ENCODE measurements at regions not wholly inside any gene's neighbourhood (a gene's known extent, or its start where the extent isn't known, plus 50 kb on each side); places are given as distances from the start of the nearest gene placed in this dataset.

DNA sequence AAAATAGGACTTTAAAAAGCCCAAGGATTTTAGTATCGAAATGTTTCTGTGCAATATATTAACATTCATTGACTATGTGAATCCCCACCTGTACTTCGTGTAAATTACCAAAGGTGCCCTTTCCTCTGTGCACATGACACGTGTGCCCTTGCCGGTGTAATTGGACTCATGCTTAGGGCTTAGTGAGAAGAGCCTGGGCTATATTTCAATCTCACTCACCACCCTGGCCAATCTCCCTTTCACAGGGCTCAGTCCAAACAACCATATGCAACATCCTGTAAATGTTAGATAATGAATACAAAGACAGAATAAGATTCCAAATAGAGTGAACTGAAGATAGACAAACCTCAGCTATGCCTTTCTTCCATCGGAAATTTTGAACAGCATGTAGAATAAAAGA, 564.3 kb downstream of the USP25 start:
- Histone ChIP-seq H3K36me3 (ENCODE audit: control insufficient read depth in 4 of 4, insufficient read depth in 4 of 4, low read length in 4 of 4) (no peaks in the 10 kb centered on the region), H3K9me3 (ENCODE audit: control insufficient read depth in 4 of 4, insufficient read depth in 3 of 4, low read length in 3 of 4) (no peaks in the 10 kb centered on the region), H3K27me3 (ENCODE audit: control insufficient read depth in 3 of 3, insufficient read depth in 3 of 3, low read length in 2 of 3) (no peaks in the 10 kb centered on the region), H3K4me1 (ENCODE audit: control insufficient read depth in 5 of 5, insufficient read depth in 5 of 5, low read length in 5 of 5) (peaks cover 0 to 3% (median 0%) of the 10 kb centered on the region in 5 donors), H3K27ac (ENCODE audit: low read depth in 1 of 2, low read length in 1 of 2) (no peak overlapping the region), H3K4me3 (no peak overlapping the region), H3K9ac (ENCODE audit: insufficient read depth in 1 of 2, low read length in 2 of 2) (no peak overlapping the region)
- no peak for TF ChIP-seq CTCF (IDR thresholded peaks at IDR 0.05; ENCODE audit: control extremely low read depth, extremely low read depth)
- ATAC-seq (ENCODE audit: insufficient read depth, low FRiP score) = no peak
- DNase-seq = no peak
- 83 to 84% methylated on average over 5 of the region's 5 CpGs for WGBS, 2 donors

- 55 to 59% methylated on average over 4 of the region's 4 CpGs for WGBS, 2 donors
- no peaks in the 10 kb centered on the region for H3K9me3 ChIP-seq (ENCODE audit: control insufficient read depth in 4 of 4, insufficient read depth in 3 of 4, low read length in 3 of 4)
These were observed 573.1 kb downstream of the USP25 start for GRCh38 chr21:16302851-16303282.

GRCh38 chr21:16304174-16305095, 574.7 kb downstream of the USP25 start:
- Histone ChIP-seq H3K27ac (ENCODE audit: low read depth in 1 of 2, low read length in 1 of 2) (no peak overlapping the region), H3K9ac (ENCODE audit: insufficient read depth in 1 of 2, low read length in 2 of 2) (no peak overlapping the region), H3K9me3 (ENCODE audit: control insufficient read depth in 4 of 4, insufficient read depth in 3 of 4, low read length in 3 of 4) (no peaks in the 10 kb centered on the region), H3K4me1 (ENCODE audit: control insufficient read depth in 5 of 5, insufficient read depth in 5 of 5, low read length in 5 of 5) (peaks cover 0 to 6% (median 0%) of the 10 kb centered on the region in 5 donors), H3K36me3 (ENCODE audit: control insufficient read depth in 4 of 4, insufficient read depth in 4 of 4, low read length in 4 of 4) (no peaks in the 10 kb centered on the region), H3K4me3 (no peak overlapping the region), H3K27me3 (ENCODE audit: control insufficient read depth in 3 of 3, insufficient read depth in 3 of 3, low read length in 2 of 3) (no peaks in the 10 kb centered on the region)
- TF ChIP-seq CTCF (IDR thresholded peaks at IDR 0.05; ENCODE audit: control extremely low read depth, extremely low read depth) = no peak
- DNase-seq (no peak), ATAC-seq (ENCODE audit: insufficient read depth, low FRiP score) (no peak)
- WGBS, 2 donors = 83 to 90% methylated on average over 6 of the region's 6 CpGs

More at GRCh38 chr21:16302851-16303282, 573.1 kb downstream of the USP25 start:
- H3K4me1 ChIP-seq (ENCODE audit: control insufficient read depth in 5 of 5, insufficient read depth in 5 of 5, low read length in 5 of 5) = peaks cover 0 to 6% (median 0%) of the 10 kb centered on the region in 5 donors
- no peaks in the 10 kb centered on the region for H3K27me3 ChIP-seq (ENCODE audit: control insufficient read depth in 3 of 3, insufficient read depth in 3 of 3, low read length in 2 of 3)
- DNase-seq = no peak
- no peak for ATAC-seq (ENCODE audit: insufficient read depth, low FRiP score)
- H3K36me3 ChIP-seq (ENCODE audit: control insufficient read depth in 4 of 4, insufficient read depth in 4 of 4, low read length in 4 of 4) = no peaks in the 10 kb centered on the region
- no peak overlapping the region for H3K4me3 ChIP-seq
- no peak overlapping the region for H3K9ac ChIP-seq (ENCODE audit: insufficient read depth in 1 of 2, low read length in 2 of 2)
- H3K27ac ChIP-seq (ENCODE audit: low read depth in 1 of 2, low read length in 1 of 2) = peak overlapping the region; percentile 26 to 43
- no peak for TF ChIP-seq CTCF (IDR thresholded peaks at IDR 0.05; ENCODE audit: control extremely low read depth, extremely low read depth)

All from lung (tissue), 11 donors.